Ovary (tissue), 7 donors: ENCODE measurements at regions not wholly inside any gene's neighbourhood (a gene's known extent, or its start where the extent isn't known, plus 50 kb on each side); places are given as distances from the start of the nearest gene placed in this dataset.
A peak's percentile ranks its signal among the peaks of the same experiment; 100 is the strongest.

Source experiments
- DNase-seq, 5 donors: peaks; one replicate each; pipeline ENCODE4 v3.0.0-alpha.2; 2019 to 2020
- H3K27ac ChIP-seq, 2 donors: fragments of 200-600 bp; one replicate each; pipeline versions ENCODE4 v1.5.1 to v1.8.0; 2019 to 2022
- H3K27me3 ChIP-seq: fragments of 200-600 bp; one replicate; pipeline ENCODE4 v1.8.0; 2022
- H3K36me3 ChIP-seq: fragments of 200-600 bp; sonication (generic); one replicate; pipeline ENCODE4 v1.5.1; 2019
- H3K4me1 ChIP-seq: one replicate; pipeline ENCODE4 v1.8.1; 2013; ENCODE audit warnings: mild to moderate bottlenecking, moderate library complexity; ENCODE audit not compliant: insufficient read depth
- H3K4me3 ChIP-seq: fragments of 200-600 bp; sonication (generic); one replicate; pipeline ENCODE4 v1.5.1; 2017
- H3K9me3 ChIP-seq, 2 donors: fragments of 200-600 bp in 1 of 2; sonication (generic) in 1 of 2; one replicate each; pipeline versions ENCODE4 v1.5.1 to v1.8.1; 2013 to 2019; ENCODE audit warnings: mild to moderate bottlenecking in 1 of 2, moderate library complexity in 1 of 2
- CTCF ChIP-seq, 3 donors: fragments of 450-650 bp in 2 of 3; fragments of 200-600 bp in 1 of 3; IDR thresholded peaks; one replicate each; pipeline versions ENCODE4 v1.5.1 to v1.8.0; 2016 to 2022; ENCODE audit warnings: antibody characterized with exemption in 3 of 3, mild to moderate bottlenecking in 1 of 3
- EP300 ChIP-seq: sonication (generic); formaldehyde crosslinking; IDR thresholded peaks from one replicate; pipeline ENCODE4 v1.6.1; 2017; ENCODE audit warnings: antibody characterized with exemption
- POLR2A ChIP-seq: fragments of 450-650 bp; IDR thresholded peaks from one replicate; pipeline ENCODE4 v1.6.1; 2017; ENCODE audit warnings: antibody characterized with exemption, mild to moderate bottlenecking, moderate library complexity
- WGBS, 3 donors: extraction: QIAGEN DNeasy Blood & Tissue Kit in 1 of 3; methylation state at CpG; one replicate each; pipeline versions ENCODE4 v1.1.5 to v1.1.7; 2013 to 2017; 5-methylcytosine and 5-hydroxymethylcytosine counted together
- intact Hi-C, 4 donors: fragments of 100-400 bp; cut with DNase I; formaldehyde crosslinking; loops; one replicate each; pipeline versions ENCODE4 v1.11.0 to v1.15.1; 2022 to 2023
- donor health status: DM: no; HTN: no; CAD: no; lungs with moderate emphysema.
- donor health status: DM: no; HTN: no; CAD: no.
- donor health status: Bipolar disorder and iron deficiency.
- donor health status: DM: no; HTN: no; CAD: no.
- donor health status: DM: yes; HTN: yes; CAD: no.

GRCh38 chr9:119839888-119840287 is 470.7 kb upstream of the BRINP1 start:
- H3K27me3 ChIP-seq, result no peaks in the 10 kb centered on the region
- WGBS, 3 donors, result 1 to 14% (median 12%) methylated on average over 9 of the region's 9 CpGs
- H3K4me1 ChIP-seq, result peaks cover 2% of the 10 kb centered on the region
- peak in 3 of 5 donors; percentile 18 to 40 (median 26) for DNase-seq
- H3K36me3 ChIP-seq, result no peaks in the 10 kb centered on the region
- no peak overlapping the region for H3K27ac ChIP-seq
- no peaks in the 10 kb centered on the region for H3K9me3 ChIP-seq
- no peak overlapping the region for H3K4me3 ChIP-seq
- intact Hi-C loops, result no loop called here
- TF ChIP-seq POLR2A, result no peak
- TF ChIP-seq EP300, result no peak
- TF ChIP-seq CTCF (IDR thresholded peaks at IDR 0.05), result no peak

DNA sequence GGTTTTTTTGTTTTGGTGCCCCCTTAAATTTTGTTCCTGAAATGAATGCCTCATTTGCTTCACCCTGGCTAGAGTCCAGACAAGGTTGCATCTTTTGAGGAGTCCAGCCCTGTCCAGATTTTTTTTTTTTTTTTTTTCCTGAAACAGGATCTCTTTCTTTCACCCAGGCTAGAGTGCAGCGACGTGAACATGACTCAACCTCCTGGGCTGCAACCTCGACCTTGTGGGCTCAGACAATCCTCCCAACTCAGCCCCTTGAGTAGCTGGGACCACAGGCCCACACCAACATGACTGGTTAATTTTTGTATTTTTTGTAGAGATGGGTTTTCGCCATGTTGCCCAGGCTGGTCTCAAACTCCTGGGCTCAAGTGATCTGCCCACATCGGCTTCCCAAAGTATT is 469.0 kb upstream of the BRINP1 start:
- Histone ChIP-seq H3K9me3 (no peaks in the 10 kb centered on the region), H3K27me3 (no peaks in the 10 kb centered on the region), H3K4me1 (peaks cover 2% of the 10 kb centered on the region), H3K27ac (no peak overlapping the region), H3K4me3 (no peak overlapping the region), H3K36me3 (no peaks in the 10 kb centered on the region)
- intact Hi-C loops, result no loop called here
- 79 to 89% (median 87%) methylated on average over 5 of the region's 5 CpGs for WGBS, 3 donors
- no peak for DNase-seq
- TF ChIP-seq POLR2A (no peak), EP300 (no peak), CTCF (IDR thresholded peaks at IDR 0.05) (no peak)

GRCh38 chr9:119836036-119836435 is 466.8 kb upstream of the BRINP1 start:
- peaks cover 2% of the 10 kb centered on the region for H3K4me1 ChIP-seq
- H3K27ac ChIP-seq, result no peak overlapping the region
- TF ChIP-seq EP300 (no peak), CTCF (IDR thresholded peaks at IDR 0.05) (no peak), POLR2A (no peak)
- DNase-seq, result no peak
- H3K4me3 ChIP-seq, result no peak overlapping the region
- H3K9me3 ChIP-seq, result no peaks in the 10 kb centered on the region
- intact Hi-C loops, result no loop called here
- WGBS, 3 donors, result 68 to 83% (median 76%) methylated on average over 3 of the region's 3 CpGs
- no peaks in the 10 kb centered on the region for H3K36me3 ChIP-seq
- no peaks in the 10 kb centered on the region for H3K27me3 ChIP-seq

- Histone ChIP-seq H3K36me3 (no peaks in the 10 kb centered on the region), H3K27ac (no peak overlapping the region), H3K4me3 (no peak overlapping the region), H3K9me3 (no peaks in the 10 kb centered on the region), H3K4me1 (no peaks in the 10 kb centered on the region), H3K27me3 (no peaks in the 10 kb centered on the region)
- DNase-seq, result no peak
- no peak for TF ChIP-seq EP300
- no peak for TF ChIP-seq CTCF (IDR thresholded peaks at IDR 0.05)
- TF ChIP-seq POLR2A, result no peak
- 49 to 74% (median 65%) methylated on average over 6 of the region's 6 CpGs for WGBS, 3 donors
- intact Hi-C loops, result no loop called here
Measured at GRCh38 chr9:119834064-119834620, 464.9 kb upstream of the BRINP1 start.

DNA sequence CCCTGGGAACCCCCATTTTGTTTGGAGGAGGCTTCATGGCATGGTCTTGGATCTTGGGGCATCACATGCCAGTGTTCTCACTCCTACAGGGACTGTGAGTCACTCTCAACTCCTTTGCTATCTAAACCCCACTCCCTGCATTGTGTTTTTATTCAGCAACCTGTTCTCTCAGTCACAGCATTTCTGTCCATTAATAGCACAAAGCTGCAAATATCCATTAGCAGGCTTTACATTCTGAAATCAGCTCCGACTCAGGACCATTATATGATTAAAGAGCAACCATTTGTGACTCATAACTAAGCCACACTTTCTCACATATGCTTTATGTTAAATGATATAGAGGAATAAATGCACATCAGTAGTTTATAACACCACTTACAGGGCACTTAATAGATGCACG is 462.1 kb upstream of the BRINP1 start:
- Histone ChIP-seq H3K36me3 (no peaks in the 10 kb centered on the region), H3K4me1 (no peaks in the 10 kb centered on the region), H3K9me3 (no peaks in the 10 kb centered on the region), H3K27ac (no peak overlapping the region), H3K4me3 (no peak overlapping the region), H3K27me3 (no peaks in the 10 kb centered on the region)
- WGBS, 3 donors, result 90 to 95% (median 94%) methylated on average over 2 of the region's 2 CpGs
- no peak for DNase-seq
- no peak for TF ChIP-seq EP300
- no peak for TF ChIP-seq CTCF (IDR thresholded peaks at IDR 0.05)
- no peak for TF ChIP-seq POLR2A
- intact Hi-C loops, result no loop called here
